Epithelial cell of proximal tubule (primary cell): ENCODE measurements at regions not wholly inside any gene's neighbourhood (a gene's known extent, or its start where the extent isn't known, plus 50 kb on each side); places are given as distances from the start of the nearest gene placed in this dataset.

Experiments
- DNase-seq: peaks from one replicate; pipeline ENCODE4 v3.0.0-alpha.2; 2011; ENCODE audit warnings: low read depth
- H3K4me3 ChIP-seq: 2 replicates; pipeline ENCODE4 v1.5.1; 2011; ENCODE audit warnings: low read depth, mild to moderate bottlenecking, low read length
- TF ChIP-seq, protein P1 (sequence below): conservative IDR thresholded peaks from 2 replicates; pipeline ENCODE4 v1.5.1; 2012; ENCODE audit warnings: low read depth, mild to moderate bottlenecking, low read length

DNA sequence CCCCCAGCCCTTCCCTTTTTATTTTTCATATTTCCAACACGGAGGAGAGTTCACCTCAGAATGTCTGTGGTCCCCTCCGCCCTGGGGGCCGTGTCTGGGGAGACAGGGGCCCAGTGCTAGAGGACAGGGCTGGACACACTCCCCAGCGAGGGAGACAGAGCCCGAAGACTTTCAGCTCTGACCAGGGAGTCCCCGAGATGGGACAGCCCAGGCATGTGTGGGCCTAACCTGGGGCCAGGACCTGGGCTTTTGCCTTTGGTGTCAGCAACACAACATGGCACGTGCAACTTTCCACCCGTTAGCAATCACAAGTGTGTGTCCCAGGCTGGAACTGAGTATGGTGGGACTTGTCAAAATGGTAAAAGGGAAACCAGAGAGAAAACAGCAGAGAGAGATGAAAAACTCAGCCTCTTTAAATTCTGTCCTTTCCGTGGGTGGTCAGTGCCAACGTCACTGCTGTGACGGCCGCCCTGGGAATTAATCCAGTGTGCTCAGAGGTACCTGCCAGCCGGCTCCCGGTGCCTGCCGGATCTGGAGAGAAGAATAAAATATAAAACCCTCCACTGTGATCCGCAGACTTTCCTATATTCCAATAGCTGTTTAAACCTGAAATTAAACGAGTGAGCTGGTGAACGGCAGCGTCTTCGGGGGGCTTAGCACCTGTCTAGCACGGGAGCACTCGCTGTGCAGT, 245.8 kb downstream of the EIPR1 start:
- H3K4me3 ChIP-seq = no peak overlapping the region
- TF ChIP-seq, protein P1, sequence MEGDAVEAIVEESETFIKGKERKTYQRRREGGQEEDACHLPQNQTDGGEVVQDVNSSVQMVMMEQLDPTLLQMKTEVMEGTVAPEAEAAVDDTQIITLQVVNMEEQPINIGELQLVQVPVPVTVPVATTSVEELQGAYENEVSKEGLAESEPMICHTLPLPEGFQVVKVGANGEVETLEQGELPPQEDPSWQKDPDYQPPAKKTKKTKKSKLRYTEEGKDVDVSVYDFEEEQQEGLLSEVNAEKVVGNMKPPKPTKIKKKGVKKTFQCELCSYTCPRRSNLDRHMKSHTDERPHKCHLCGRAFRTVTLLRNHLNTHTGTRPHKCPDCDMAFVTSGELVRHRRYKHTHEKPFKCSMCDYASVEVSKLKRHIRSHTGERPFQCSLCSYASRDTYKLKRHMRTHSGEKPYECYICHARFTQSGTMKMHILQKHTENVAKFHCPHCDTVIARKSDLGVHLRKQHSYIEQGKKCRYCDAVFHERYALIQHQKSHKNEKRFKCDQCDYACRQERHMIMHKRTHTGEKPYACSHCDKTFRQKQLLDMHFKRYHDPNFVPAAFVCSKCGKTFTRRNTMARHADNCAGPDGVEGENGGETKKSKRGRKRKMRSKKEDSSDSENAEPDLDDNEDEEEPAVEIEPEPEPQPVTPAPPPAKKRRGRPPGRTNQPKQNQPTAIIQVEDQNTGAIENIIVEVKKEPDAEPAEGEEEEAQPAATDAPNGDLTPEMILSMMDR = no peak
- no peak for DNase-seq

DNA sequence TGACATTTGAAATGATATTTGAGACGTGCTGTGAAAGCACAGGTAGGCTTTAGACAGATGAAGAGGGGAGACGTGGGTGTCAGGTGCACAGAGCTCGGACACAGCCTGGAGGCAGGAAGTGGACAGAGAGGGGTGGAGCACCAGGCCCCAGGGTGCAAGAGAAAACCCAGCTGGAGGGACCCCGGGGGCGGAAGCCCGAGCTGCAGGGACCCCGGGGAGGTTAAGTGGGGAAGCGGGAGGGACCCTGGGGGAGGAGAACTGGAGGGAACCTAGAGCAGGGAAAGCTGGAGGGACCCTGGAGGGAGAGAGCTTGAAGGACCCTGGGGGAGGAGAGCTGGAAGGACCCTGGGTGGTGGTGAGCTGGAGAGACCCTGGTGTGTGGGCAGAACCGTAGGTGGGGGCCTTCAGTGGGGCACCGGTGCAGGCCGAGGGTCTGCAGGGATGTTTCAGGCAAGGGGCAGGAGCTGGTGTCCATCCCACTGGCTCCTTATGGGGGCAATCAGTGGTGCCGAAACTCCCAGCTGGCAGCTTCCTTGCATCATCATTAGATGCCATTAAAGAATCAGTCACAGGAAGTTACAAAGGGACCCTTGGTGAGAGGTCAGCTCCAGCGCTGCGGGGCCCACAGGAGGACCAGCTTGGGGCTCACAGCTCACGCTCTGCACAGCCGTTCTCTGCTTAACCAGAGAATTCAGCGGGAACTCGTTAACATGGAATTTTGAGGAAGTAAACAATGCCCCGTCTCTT, 246.6 kb downstream of the EIPR1 start:
- DNase-seq = no peak
- no peak overlapping the region for H3K4me3 ChIP-seq

DNA sequence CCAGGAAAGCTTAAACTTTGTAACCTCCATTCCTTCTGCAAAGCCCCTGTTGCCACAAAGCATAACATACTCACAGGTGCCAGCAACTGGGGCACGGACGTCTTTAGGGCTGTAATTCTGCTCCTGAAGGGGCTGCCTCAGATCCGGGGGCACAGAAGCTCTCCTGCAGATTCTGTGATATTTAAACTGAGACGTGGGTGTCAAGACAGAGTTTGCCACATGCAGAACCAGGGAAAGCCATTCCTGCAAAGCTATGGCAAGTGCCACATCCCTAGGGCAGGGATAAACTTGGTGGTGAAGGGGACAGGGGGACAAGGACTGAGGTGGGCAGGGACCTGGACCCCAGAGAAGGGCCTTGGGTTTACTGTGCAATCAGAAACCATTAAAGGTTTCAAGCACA, 247.2 kb downstream of the EIPR1 start:
- TF ChIP-seq, protein P1 = no peak
- H3K4me3 ChIP-seq = no peak overlapping the region
- DNase-seq = no peak

More for the DNA sequence above, 246.6 kb downstream of the EIPR1 start:
- TF ChIP-seq, protein P1 = no peak

DNA sequence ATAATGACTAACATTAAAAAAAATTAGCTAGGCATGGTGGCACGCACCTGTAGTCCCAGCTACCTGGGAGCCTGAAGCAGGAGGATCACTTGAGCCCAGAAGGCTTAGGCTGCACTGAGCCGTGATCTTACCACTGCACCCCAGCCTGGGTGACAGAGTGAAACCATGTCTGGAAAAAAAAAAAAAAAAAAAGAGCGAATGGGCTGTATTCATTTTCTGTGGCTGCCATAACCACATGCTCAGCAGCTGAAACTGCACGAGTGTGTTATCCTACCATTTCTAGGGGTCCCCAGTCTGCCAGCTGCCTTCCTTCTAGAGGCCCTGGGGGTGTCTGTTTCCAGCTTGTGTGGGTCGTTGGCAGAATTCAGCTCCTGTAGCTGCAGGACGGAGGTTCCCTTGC, 247.8 kb downstream of the EIPR1 start:
- TF ChIP-seq, protein P1 = no peak
- H3K4me3 ChIP-seq = no peak overlapping the region
- DNase-seq = no peak

DNA sequence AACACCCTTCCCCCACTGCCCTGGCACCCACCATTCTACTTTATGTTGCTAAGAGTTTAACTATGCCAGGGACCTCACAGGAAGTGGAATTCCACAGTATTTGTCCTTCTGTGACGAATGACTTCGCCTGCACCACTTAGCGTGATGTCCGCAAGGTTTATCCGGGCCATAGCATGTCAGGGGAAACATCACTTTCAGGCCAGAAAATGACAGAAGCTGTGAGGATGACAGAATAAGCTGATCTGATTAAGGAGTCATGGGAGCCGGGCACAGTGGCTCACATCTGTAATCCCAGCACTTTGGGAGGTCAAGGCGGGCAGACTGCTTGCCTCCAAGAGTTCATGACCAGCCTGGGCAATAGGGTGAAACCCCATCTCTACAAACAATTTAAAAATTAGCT, 248.8 kb downstream of the EIPR1 start:
- TF ChIP-seq, protein P1 = no peak

DNA sequence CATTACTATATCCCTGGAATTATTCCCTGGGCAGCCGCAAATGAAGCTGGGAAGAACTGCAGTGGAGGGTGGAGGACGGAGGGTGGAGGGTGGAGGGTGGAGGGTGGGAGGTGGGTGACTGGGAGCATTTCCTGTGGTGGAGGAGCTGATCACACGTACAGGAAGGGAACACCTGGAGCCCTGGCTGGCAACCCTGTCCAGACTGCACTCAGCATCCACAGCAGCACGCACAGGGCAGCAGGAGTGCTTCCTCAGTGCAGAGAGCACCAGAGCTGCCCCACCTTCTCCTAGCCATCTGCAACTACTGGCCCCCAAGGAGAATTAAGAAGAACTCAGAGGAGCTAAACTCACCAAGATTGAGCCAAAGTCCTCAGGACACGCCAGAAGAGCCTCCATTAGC, 249.9 kb downstream of the EIPR1 start:
- TF ChIP-seq, protein P1 = no peak
- no peak overlapping the region for H3K4me3 ChIP-seq
- no peak for DNase-seq

More for the DNA sequence above, 248.8 kb downstream of the EIPR1 start:
- no peak for DNase-seq
- no peak overlapping the region for H3K4me3 ChIP-seq
